T-helper 1 cell treated with Interleukin-12 subunit alpha and Interleukin-12 subunit beta and Interleukin-4 antibody, amounts not matched to agents 30 μg/mL and 1 μg/mL, for 36 hours (primary cell): ENCODE measurements at regions not wholly inside any gene's neighbourhood (a gene's known extent, or its start where the extent isn't known, plus 50 kb on each side); places are given as distances from the start of the nearest gene placed in this dataset.
"Not testable (repeated sequence)": the region's sequence is repeated elsewhere in the genome, so short reads cannot be mapped to it uniquely, and the experiment has no call there.

ENCODE experiments used
- H3K27ac Mint-ChIP-seq: one replicate; pipeline ENCODE4 v1.8.0; 2021; ENCODE audit warnings: mild to moderate bottlenecking, mixed read lengths
- H3K27me3 Mint-ChIP-seq: one replicate; pipeline ENCODE4 v1.8.0; 2021; ENCODE audit warnings: low read depth, mixed read lengths
- H3K36me3 Mint-ChIP-seq: one replicate; pipeline ENCODE4 v1.8.0; 2021; ENCODE audit warnings: low read depth, mixed read lengths
- H3K4me1 Mint-ChIP-seq: one replicate; pipeline ENCODE4 v1.8.0; 2021; ENCODE audit warnings: low read depth, mixed read lengths
- H3K4me3 Mint-ChIP-seq: one replicate; pipeline ENCODE4 v1.8.0; 2021; ENCODE audit warnings: mild to moderate bottlenecking, moderate library complexity, mixed read lengths
- H3K9me3 Mint-ChIP-seq: one replicate; pipeline ENCODE4 v1.8.0; 2021; ENCODE audit warnings: mixed read lengths

DNA sequence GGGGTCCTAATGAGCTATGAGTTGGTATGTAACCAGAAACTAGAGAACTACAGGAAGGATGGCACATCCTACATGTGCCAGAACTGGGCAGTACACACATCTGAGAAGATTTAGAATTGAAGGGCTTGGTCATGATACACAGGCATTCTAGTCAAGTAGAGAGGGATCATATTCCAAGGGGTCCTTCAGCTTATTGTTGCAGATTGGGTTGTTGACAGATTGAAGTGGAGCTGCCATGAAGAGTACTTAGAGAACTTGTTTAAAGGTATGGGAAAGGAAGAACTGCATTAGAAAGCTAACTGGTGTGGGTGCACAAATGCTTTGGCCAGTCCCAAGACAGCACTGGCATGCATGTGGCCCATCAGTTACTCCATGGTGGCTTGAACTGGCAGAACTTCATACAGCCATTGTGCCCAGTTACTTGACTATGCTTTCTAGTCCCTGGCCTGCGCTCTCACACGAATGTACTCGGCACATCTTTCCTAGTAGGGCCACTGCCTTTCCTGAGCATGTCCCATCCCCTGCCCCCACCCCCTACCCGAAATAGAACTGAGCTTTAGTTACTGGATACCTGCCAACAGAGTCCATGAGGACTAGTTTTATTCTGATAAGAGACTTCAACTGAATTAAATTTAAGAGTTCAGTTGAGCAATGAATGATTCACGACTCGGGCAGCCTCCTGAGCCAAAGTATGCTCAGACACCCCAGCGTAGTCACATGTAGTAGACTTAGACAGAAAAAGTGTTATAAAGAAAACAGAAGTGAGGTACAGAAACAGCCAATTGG, 64.0 kb downstream of the CCNG2 start:
- Mint-ChIP-seq H3K9me3 (no peaks in the 10 kb centered on the region), H3K36me3 (no peaks in the 10 kb centered on the region), H3K27ac (no peak overlapping the region), H3K4me1 (no peaks in the 10 kb centered on the region), H3K27me3 (peaks cover 9% of the 10 kb centered on the region), H3K4me3 (no peak overlapping the region)

DNA sequence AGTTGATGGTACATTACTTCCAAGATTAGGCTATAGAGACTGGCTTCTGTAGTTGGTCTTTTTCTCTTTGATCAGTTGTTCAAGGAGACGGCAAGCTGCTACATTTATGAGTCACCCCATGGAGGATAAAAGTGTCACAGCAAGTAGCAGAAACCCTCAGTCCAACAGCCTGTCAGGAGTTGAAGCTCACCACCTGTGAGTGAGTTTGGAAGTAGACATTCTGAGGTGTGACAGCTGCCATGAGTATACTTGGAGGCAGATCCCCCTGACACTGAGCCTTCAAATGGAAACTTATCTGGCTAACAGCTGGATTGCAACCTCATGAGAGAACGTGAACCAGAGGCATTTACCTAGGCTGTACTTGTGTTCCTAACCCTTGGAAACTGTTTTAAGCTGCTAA, 68.0 kb downstream of the CCNG2 start:
- Mint-ChIP-seq H3K4me3 (no peak overlapping the region), H3K36me3 (no peaks in the 10 kb centered on the region), H3K27me3 (peaks cover 7% of the 10 kb centered on the region), H3K27ac (no peak overlapping the region), H3K4me1 (no peaks in the 10 kb centered on the region), H3K9me3 (no peaks in the 10 kb centered on the region)

DNA sequence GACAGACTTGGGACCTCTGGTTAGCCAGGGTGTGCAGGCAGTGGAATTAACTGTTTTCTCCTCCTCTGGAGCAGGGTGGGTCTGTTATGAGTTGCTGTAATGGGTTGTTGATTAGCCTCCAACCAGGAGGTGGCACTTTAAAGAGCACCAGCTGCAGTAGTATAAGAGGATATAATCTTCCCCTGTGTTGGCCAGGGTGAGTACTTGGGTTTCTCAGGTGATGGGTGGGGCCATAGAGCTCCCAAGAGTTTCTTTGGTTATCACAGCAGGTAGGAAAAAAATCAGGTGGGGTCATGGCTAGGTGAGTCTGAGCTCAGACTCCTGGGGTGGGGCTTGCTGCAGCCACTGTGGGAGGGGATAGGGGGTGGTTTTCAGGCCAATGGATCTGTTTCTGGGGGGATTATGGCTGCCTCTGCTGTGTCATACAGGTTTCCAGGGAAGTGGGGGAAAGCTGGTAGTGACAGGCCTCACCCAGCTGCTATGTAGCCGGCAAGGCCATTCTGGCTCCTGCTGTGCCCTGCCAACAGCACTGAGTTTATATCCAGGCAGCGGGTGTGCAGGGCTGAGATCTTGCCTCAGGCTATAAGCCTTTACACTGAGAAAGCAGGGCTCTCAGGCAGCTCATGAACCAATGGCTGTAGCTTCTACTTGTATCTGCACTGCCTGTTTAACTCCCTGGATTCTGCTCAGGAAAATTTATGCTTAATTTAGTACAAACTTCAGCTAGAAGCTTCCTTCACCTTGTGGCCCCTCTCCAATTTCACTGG, 70.1 kb downstream of the CCNG2 start:
- H3K27me3 Mint-ChIP-seq: peaks cover 4% of the 10 kb centered on the region
- H3K4me1 Mint-ChIP-seq: no peaks in the 10 kb centered on the region
- no peaks in the 10 kb centered on the region for H3K36me3 Mint-ChIP-seq
- no peak overlapping the region for H3K4me3 Mint-ChIP-seq
- no peak overlapping the region for H3K27ac Mint-ChIP-seq
- H3K9me3 Mint-ChIP-seq: no peaks in the 10 kb centered on the region

DNA sequence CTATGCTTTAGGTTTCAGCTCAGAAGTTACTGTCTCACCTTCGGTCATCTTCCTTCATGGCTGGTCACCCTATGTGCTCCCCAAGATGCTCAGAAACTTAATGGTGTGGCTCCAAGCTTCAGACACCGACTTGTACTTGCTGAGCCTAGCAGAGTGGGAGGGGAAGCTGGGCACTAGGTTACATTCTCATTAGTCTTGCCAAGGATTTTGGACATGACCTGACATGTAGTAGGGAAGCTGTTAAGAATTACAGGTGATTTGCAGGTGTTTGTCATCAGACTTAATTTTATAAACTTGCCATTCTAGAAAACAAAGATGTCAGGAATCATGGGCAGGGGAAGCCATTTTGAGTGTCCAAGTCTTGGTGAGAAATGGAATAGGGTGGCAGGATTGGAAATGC, 72.4 kb downstream of the CCNG2 start:
- no peak overlapping the region for H3K4me3 Mint-ChIP-seq
- H3K27ac Mint-ChIP-seq: no peak overlapping the region
- no peaks in the 10 kb centered on the region for H3K4me1 Mint-ChIP-seq
- no peaks in the 10 kb centered on the region for H3K36me3 Mint-ChIP-seq
- H3K27me3 Mint-ChIP-seq: no peaks in the 10 kb centered on the region
- H3K9me3 Mint-ChIP-seq: no peaks in the 10 kb centered on the region

DNA sequence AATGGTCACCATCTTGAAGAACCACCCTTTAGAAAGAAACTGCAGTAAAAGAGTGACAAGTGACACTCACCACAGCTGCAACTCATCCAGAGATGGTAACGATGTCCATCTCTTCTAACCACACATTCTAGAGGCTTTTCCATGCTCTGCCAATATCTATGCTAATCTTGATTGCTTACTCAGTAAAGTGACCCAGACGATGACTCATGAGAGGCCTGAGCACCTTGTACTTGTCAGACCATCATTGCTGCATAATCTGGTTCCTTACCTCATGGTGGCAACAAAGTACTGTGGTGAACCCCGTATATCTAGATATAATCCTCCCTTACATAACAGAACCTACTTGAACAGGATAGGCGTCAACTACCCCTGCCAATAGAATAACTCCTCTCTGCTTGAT, 75.6 kb downstream of the CCNG2 start:
- no peak overlapping the region for H3K4me3 Mint-ChIP-seq
- peaks cover 4% of the 10 kb centered on the region for H3K27me3 Mint-ChIP-seq
- no peaks in the 10 kb centered on the region for H3K9me3 Mint-ChIP-seq
- H3K36me3 Mint-ChIP-seq: no peaks in the 10 kb centered on the region
- no peaks in the 10 kb centered on the region for H3K4me1 Mint-ChIP-seq
- no peak overlapping the region for H3K27ac Mint-ChIP-seq

DNA sequence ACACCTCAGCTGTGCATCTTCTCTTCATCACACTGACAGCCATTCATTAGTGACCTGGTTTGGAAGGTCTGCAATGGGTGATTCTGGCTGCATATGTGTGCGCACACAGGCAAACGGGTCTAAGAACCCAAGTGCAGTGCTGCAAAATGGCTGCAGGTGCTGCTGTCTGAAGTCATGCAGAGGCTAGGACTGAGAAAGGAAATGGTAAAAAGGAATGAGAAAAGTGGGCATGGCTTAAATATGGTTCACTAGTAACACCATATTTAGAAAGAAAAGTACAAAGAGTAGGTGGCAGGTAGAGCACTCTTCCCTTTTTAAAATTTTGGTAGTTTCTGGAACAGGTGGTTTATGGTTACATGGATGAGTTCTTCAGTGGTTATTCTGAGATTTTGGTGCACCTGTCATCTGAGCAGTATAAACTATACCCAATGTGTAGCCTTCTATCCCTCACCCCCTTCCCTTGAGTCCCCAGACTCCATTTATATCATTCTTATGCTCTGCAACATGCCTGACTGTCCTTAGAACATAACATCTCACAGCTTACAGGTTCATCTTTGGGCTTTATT, 78.4 kb downstream of the CCNG2 start:
- Mint-ChIP-seq H3K9me3 (no peaks in the 10 kb centered on the region), H3K27me3 (peaks cover 6% of the 10 kb centered on the region), H3K27ac (no peak overlapping the region), H3K4me3 (no peak overlapping the region), H3K36me3 (no peaks in the 10 kb centered on the region), H3K4me1 (no peaks in the 10 kb centered on the region)

DNA sequence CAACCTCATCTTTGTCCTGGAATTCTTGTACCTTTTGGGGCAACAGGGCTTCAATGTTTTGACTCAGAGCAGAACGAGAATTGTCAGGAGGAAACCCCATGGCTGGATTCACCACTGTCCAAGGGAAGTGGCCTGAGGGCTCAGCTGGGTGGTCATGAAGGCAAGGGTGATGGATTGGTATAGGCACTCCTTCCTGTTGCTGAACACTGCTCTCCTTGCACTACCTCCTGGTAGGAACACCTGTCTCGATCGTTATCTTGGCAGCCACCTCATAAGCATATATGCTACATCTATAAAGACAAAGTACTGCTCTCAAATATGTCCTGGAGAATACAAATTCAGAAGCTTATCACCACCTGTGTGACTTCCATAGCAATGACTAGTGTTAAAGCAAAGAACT, 79.8 kb downstream of the CCNG2 start:
- Mint-ChIP-seq H3K36me3 (no peaks in the 10 kb centered on the region), H3K27ac (no peak overlapping the region)

DNA sequence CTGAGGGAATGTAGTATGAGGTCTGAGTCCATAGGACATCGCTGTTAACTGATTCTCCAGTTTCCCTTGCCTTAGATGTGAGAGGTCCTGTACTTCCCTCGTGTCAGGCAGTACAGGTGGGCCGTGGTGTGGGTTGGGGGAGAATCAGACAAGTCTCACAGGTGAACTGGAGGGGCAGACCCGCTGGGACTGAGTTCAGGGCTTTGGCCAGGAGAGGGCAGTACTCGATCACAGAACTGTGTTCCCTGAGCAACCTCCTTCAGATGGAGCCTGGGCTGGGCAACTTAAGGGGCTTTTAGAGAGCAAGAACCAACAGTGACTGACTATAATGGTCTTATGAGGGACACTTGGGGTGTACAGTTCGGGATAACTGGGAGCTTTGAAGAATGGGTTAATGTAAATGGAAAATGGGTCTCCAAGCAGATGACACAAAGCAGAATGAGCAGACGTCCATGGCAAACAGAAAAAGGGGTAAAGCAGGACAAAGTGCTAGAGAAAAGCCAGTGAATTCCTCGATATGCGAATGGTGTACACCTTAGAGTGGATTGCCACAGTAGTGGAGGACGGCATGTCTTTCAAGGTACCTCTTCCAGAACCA, 83.6 kb downstream of the CCNG2 start:
- H3K4me1 Mint-ChIP-seq: no peaks in the 10 kb centered on the region
- H3K9me3 Mint-ChIP-seq: no peaks in the 10 kb centered on the region
- H3K27me3 Mint-ChIP-seq: peaks cover 9% of the 10 kb centered on the region
- H3K36me3 Mint-ChIP-seq: no peaks in the 10 kb centered on the region
- H3K27ac Mint-ChIP-seq: no peak overlapping the region
- H3K4me3 Mint-ChIP-seq: no peak overlapping the region

More for the DNA sequence above, 79.8 kb downstream of the CCNG2 start:
- Mint-ChIP-seq H3K4me3 (no peak overlapping the region), H3K4me1 (no peaks in the 10 kb centered on the region), H3K27me3 (peaks cover 9% of the 10 kb centered on the region), H3K9me3 (no peaks in the 10 kb centered on the region)

DNA sequence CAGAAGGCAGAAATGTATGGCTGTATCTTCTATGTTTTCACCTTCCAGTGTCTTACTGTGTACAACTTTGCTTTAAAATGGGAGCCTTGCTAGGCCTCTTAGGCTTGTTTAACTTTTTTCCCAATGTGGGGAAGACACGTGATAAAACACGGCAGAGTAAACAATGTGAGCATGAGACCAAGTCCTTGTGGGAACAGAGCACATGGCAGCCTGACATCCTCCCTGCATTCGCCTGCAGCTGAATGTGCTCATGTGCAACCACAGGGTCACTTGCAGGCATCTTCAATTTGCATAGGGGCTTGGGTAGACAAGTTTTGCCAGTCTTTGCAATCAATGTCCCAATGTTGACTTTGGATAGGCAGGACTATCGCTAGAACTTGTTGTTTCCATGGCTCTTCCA, 91.8 kb downstream of the CCNG2 start:
- Mint-ChIP-seq H3K9me3 (no peaks in the 10 kb centered on the region), H3K27ac (no peak overlapping the region), H3K36me3 (no peaks in the 10 kb centered on the region), H3K27me3 (no peaks in the 10 kb centered on the region), H3K4me3 (no peak overlapping the region), H3K4me1 (no peaks in the 10 kb centered on the region)

DNA sequence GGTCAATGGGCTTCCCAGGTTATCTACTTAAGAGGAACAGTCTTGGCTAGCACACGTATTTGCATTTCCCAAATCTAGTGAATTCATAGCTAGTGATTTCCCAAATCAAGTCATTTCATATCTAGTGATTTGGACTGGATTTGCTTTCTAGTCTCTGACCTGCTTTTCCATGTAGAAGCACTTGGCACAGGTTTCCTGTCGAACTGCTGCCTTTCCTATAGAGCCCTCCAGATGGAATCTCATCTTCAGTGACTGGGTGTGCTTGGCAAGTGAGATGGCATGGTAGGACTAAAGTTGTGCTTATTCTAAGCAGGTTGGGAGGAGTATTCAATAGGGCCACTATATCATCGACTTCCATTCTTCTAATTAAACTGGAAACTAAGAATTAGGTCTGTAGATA, 94.7 kb downstream of the CCNG2 start:
- Mint-ChIP-seq H3K27me3 (no peaks in the 10 kb centered on the region), H3K36me3 (no peaks in the 10 kb centered on the region), H3K4me3 (no peak overlapping the region), H3K9me3 (no peaks in the 10 kb centered on the region), H3K27ac (no peak overlapping the region), H3K4me1 (no peaks in the 10 kb centered on the region)

DNA sequence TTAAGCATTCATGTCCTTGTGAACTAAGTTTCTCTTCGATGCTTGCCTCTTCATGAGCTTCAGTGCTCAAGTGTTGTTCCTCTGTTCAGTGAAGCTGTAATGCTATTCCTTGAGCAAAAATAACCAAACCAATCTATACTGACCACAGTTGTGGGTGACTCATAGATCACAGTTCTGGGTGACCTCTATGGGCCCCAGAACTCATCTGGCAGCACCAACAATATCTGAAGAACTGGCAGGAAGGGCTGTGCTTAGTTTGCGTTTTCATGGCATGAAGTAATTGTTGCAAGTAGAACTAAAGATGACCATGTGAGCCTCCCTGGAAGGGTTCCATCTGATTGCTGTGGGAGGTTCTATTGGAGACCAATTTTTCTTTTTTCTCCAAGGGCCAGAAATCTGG, 106.2 kb downstream of the CCNG2 start:
- Mint-ChIP-seq H3K4me3 (no peak overlapping the region), H3K27ac (no peak overlapping the region), H3K27me3 (no peaks in the 10 kb centered on the region), H3K36me3 (no peaks in the 10 kb centered on the region), H3K4me1 (no peaks in the 10 kb centered on the region), H3K9me3 (peaks cover 5% of the 10 kb centered on the region)

DNA sequence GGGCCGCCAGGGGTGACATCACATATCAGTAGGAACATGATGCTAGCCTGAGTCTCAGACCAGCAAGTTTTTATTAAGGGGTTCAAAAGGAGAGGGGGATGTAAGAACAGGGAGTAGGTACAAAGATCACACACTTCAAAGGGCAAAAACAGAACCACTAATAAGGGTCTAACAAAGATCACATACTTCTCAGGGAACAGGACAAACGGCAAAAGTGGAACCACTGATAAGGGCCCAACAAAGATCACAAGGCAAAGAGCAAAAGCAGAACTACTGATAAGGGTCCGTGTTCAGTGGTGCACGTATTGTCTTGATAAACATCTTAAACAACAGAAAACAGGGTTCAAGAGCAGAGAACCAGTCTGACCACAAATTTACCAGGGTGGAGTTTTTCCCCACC, 107.0 kb downstream of the CCNG2 start:
- not testable (repeated sequence) for H3K36me3 Mint-ChIP-seq, H3K27ac Mint-ChIP-seq, H3K4me1 Mint-ChIP-seq, H3K9me3 Mint-ChIP-seq, H3K4me3 Mint-ChIP-seq, H3K27me3 Mint-ChIP-seq

DNA sequence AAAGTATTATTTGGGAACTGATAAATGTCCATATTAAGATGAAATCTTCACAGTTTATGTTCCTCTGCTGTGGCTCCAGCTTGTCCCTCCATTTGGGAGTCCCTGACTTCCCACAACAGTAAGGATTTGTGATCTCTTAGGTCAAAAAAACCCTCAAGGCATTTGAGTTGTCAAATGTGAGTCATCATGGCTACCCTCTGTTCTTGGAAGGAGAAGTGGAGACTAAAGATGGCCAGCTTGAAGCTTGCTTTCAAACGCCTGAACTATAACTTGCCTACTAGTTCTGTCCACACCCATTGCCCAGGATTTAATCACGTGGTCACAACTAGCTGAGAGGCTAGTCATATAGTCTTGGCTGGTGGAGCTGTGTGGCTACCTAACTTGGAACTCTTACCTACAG, 107.8 kb downstream of the CCNG2 start:
- Mint-ChIP-seq H3K4me1 (no peaks in the 10 kb centered on the region), H3K4me3 (no peak overlapping the region), H3K36me3 (no peaks in the 10 kb centered on the region), H3K27ac (no peak overlapping the region), H3K27me3 (no peaks in the 10 kb centered on the region), H3K9me3 (peaks cover 5% of the 10 kb centered on the region)

DNA sequence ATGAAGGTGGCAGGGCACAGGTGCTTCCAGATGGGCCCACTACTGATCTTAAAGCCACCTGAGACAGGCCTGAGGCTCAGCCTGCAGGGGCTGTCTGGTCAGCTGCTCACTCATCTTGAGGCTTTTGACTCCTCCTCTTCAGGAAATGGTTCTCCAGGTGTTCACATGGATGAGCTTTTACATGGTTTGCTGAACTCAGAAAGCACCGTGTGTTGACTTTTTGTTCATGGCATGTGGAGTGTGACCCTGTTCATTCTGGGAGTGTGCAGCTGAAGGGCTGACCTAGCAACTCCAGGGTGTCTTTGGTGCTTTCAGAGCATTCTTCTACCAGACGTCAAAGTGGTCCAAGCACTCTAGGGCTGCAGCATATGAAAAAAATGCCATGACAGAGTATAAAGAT, 111.1 kb downstream of the CCNG2 start:
- no peak overlapping the region for H3K27ac Mint-ChIP-seq
- H3K4me3 Mint-ChIP-seq: no peak overlapping the region
- H3K4me1 Mint-ChIP-seq: no peaks in the 10 kb centered on the region
- H3K9me3 Mint-ChIP-seq: peaks cover 5% of the 10 kb centered on the region
- no peaks in the 10 kb centered on the region for H3K36me3 Mint-ChIP-seq
- no peaks in the 10 kb centered on the region for H3K27me3 Mint-ChIP-seq

DNA sequence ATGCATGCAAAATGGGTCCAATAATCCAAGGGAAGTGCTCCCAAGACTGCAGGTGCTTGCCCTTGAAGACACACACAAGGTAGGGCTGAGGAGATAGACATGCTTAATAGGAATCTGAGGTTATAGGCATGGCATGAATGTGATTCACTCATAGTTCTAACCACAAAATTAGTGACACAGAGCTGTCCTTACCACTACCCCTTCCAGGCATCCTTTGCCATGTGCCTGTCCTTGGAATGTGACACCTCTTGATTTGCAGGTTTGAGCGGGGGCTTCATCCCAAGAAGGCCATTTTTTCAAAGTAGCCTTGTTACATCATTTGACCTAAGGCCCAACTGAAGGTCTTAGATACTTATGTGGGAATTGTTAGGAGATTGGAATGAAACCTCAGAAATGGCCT, 112.5 kb downstream of the CCNG2 start:
- Mint-ChIP-seq H3K9me3 (no peaks in the 10 kb centered on the region), H3K27me3 (no peaks in the 10 kb centered on the region), H3K36me3 (no peaks in the 10 kb centered on the region), H3K4me3 (no peak overlapping the region), H3K27ac (no peak overlapping the region), H3K4me1 (no peaks in the 10 kb centered on the region)
